Breast epithelium (tissue), 4 donors: ENCODE measurements at regions not wholly inside any gene's neighbourhood (a gene's known extent, or its start where the extent isn't known, plus 50 kb on each side); places are given as distances from the start of the nearest gene placed in this dataset.

Experiments used
- DNase-seq, 2 donors: peaks; one replicate each; pipeline ENCODE4 v3.0.0-alpha.2; 2019; ENCODE audit warnings: low spot score in 2 of 2
- H3K27ac ChIP-seq, 2 donors: fragments of 200-600 bp; sonication (generic) in 1 of 2; one replicate each; pipeline ENCODE4 v1.5.1; 2016 to 2019; ENCODE audit warnings: mild to moderate bottlenecking in 1 of 2
- H3K27me3 ChIP-seq, 2 donors: fragments of 200-600 bp; sonication (generic) in 1 of 2; one replicate each; pipeline versions ENCODE4 v1.5.1 to v1.6.0; 2017 to 2019; ENCODE audit warnings: control low read depth in 1 of 2, mild to moderate bottlenecking in 1 of 2
- H3K36me3 ChIP-seq: fragments of 200-600 bp; one replicate; pipeline ENCODE4 v1.5.1; 2019
- H3K4me1 ChIP-seq, 2 donors: fragments of 200-600 bp; sonication (generic); one replicate each; pipeline ENCODE4 v1.5.1; 2016 to 2019; ENCODE audit warnings: control low read depth in 1 of 2
- H3K4me3 ChIP-seq, 3 donors: fragments of 200-600 bp; sonication (generic); 1 replicate in 2 of 3; 2 replicates in 1 of 3; pipeline ENCODE4 v1.5.1; 2016 to 2019; ENCODE audit warnings: mild to moderate bottlenecking in 3 of 3, moderate library complexity in 2 of 3
- H3K9me3 ChIP-seq, 2 donors: fragments of 200-600 bp; sonication (generic) in 1 of 2; one replicate each; pipeline ENCODE4 v1.5.1; 2016 to 2019; ENCODE audit warnings: control low read depth in 1 of 2
- CTCF ChIP-seq, 3 donors: fragments of 450-650 bp; IDR thresholded peaks; one replicate each; pipeline ENCODE4 v1.5.1; 2016 to 2017; ENCODE audit warnings: antibody characterized with exemption in 3 of 3, mild to moderate bottlenecking in 3 of 3, moderate library complexity in 3 of 3
- POLR2A ChIP-seq: fragments of 450-650 bp; IDR thresholded peaks from one replicate; pipeline ENCODE4 v1.6.1; 2016; ENCODE audit warnings: antibody characterized with exemption, mild to moderate bottlenecking, moderate library complexity
- POLR2AphosphoS5 ChIP-seq, 3 donors: sonication (generic); formaldehyde crosslinking; IDR thresholded peaks; one replicate each; pipeline ENCODE4 v1.6.1; 2017; ENCODE audit warnings: antibody characterized with exemption in 3 of 3
- intact Hi-C: fragments of 100-400 bp; cut with DNase I; formaldehyde crosslinking; loops from one replicate; pipeline ENCODE4 v1.15.1; 2023; ENCODE audit warnings: low total_unique reads

- Histone ChIP-seq H3K27ac (peak overlapping the region; percentile 76 to 77), H3K4me3 (no peak overlapping the region), H3K9me3 (no peaks in the 10 kb centered on the region), H3K36me3 (no peaks in the 10 kb centered on the region), H3K27me3 (no peaks in the 10 kb centered on the region), H3K4me1 (peaks cover 0 to 14% of the 10 kb centered on the region in 2 donors)
- intact Hi-C loops = no loop called here
- no peak for DNase-seq
- TF ChIP-seq CTCF (IDR thresholded peaks at IDR 0.05) (no peak), POLR2AphosphoS5 (IDR thresholded peaks at IDR 0.05) (peak in 2 of 3 donors; percentile 68 to 94), POLR2A (no peak)
Observed at GRCh38 chr5:67971223-67971830, 244.2 kb upstream of the PIK3R1 start.

GRCh38 chr5:67969631-67970030 lies 245.9 kb upstream of the PIK3R1 start:
- H3K27ac ChIP-seq = peak overlapping the region in 1 of 2 donors; percentile 76
- no peak for DNase-seq
- no peak overlapping the region for H3K4me3 ChIP-seq
- peaks cover 0 to 19% of the 10 kb centered on the region in 2 donors for H3K4me1 ChIP-seq
- intact Hi-C loops = no loop called here
- TF ChIP-seq CTCF (IDR thresholded peaks at IDR 0.05) = no peak
- no peak for TF ChIP-seq POLR2AphosphoS5 (IDR thresholded peaks at IDR 0.05)
- TF ChIP-seq POLR2A = no peak
- no peaks in the 10 kb centered on the region for H3K36me3 ChIP-seq
- no peaks in the 10 kb centered on the region for H3K27me3 ChIP-seq
- no peaks in the 10 kb centered on the region for H3K9me3 ChIP-seq

GRCh38 chr5:67969176-67969575 lies 246.4 kb upstream of the PIK3R1 start:
- TF ChIP-seq POLR2A = no peak
- no peak for TF ChIP-seq POLR2AphosphoS5 (IDR thresholded peaks at IDR 0.05)
- no peak for TF ChIP-seq CTCF (IDR thresholded peaks at IDR 0.05)
- Histone ChIP-seq H3K27me3 (no peaks in the 10 kb centered on the region), H3K36me3 (no peaks in the 10 kb centered on the region), H3K27ac (no peak overlapping the region), H3K4me1 (peaks cover 0 to 19% of the 10 kb centered on the region in 2 donors), H3K9me3 (no peaks in the 10 kb centered on the region), H3K4me3 (no peak overlapping the region)
- intact Hi-C loops = no loop called here
- DNase-seq = no peak

- TF ChIP-seq CTCF (IDR thresholded peaks at IDR 0.05) (no peak), POLR2AphosphoS5 (IDR thresholded peaks at IDR 0.05) (no peak), POLR2A (no peak)
- Histone ChIP-seq H3K27ac (no peak overlapping the region), H3K27me3 (no peaks in the 10 kb centered on the region), H3K4me1 (peaks cover 0 to 9% of the 10 kb centered on the region in 2 donors), H3K36me3 (no peaks in the 10 kb centered on the region), H3K9me3 (no peaks in the 10 kb centered on the region), H3K4me3 (no peak overlapping the region)
- DNase-seq = no peak
- intact Hi-C loops = no loop called here
Observed at GRCh38 chr5:67966712-67967111, 248.8 kb upstream of the PIK3R1 start.

- no peak overlapping the region for H3K4me3 ChIP-seq
- no peak for DNase-seq
- peaks cover 0 to 5% of the 10 kb centered on the region in 2 donors for H3K4me1 ChIP-seq
- no peaks in the 10 kb centered on the region for H3K27me3 ChIP-seq
- no peaks in the 10 kb centered on the region for H3K36me3 ChIP-seq
- peak overlapping the region in 1 of 2 donors; percentile 38 for H3K27ac ChIP-seq
- no peaks in the 10 kb centered on the region for H3K9me3 ChIP-seq
- no peak for TF ChIP-seq POLR2A
- no peak for TF ChIP-seq POLR2AphosphoS5 (IDR thresholded peaks at IDR 0.05)
- TF ChIP-seq CTCF (IDR thresholded peaks at IDR 0.05) = no peak
- intact Hi-C loops = no loop called here
Observed at GRCh38 chr5:67964619-67965018, 250.9 kb upstream of the PIK3R1 start.
